Parathyroid adenoma (tissue), 2 donors: ENCODE measurements at regions not wholly inside any gene's neighbourhood (a gene's known extent, or its start where the extent isn't known, plus 50 kb on each side); places are given as distances from the start of the nearest gene placed in this dataset.

ENCODE experiments used
- H2AFZ ChIP-seq: fragments of 300-600 bp; sonication (generic); one replicate; pipeline ENCODE4 v1.7.0; 2017; ENCODE audit warnings: antibody characterized with exemption, mild to moderate bottlenecking
- H3K27ac ChIP-seq: fragments of 300-600 bp; sonication (generic); one replicate; pipeline ENCODE4 v1.7.0; 2017
- H3K27me3 ChIP-seq: fragments of 300-600 bp; sonication (generic); one replicate; pipeline ENCODE4 v1.7.0; 2017; ENCODE audit warnings: low read length; ENCODE audit not compliant: control insufficient read depth, insufficient read depth
- H3K36me3 ChIP-seq: fragments of 300-600 bp; sonication (generic); one replicate; pipeline ENCODE4 v1.7.0; 2017; ENCODE audit warnings: low read length; ENCODE audit not compliant: control insufficient read depth, insufficient read depth
- H3K4me1 ChIP-seq: fragments of 300-600 bp; sonication (generic); one replicate; pipeline ENCODE4 v1.7.0; 2017; ENCODE audit warnings: control low read depth
- H3K4me2 ChIP-seq: fragments of 300-600 bp; sonication (generic); one replicate; pipeline ENCODE4 v1.7.0; 2017; ENCODE audit warnings: low read length
- H3K4me3 ChIP-seq: fragments of 300-600 bp; sonication (generic); one replicate; pipeline ENCODE4 v1.7.0; 2017; ENCODE audit warnings: low read depth, low read length
- H3K79me2 ChIP-seq: fragments of 300-600 bp; sonication (generic); one replicate; pipeline ENCODE4 v1.7.0; 2017; ENCODE audit warnings: control low read depth
- H3K9ac ChIP-seq: fragments of 300-600 bp; sonication (generic); one replicate; pipeline ENCODE4 v1.7.0; 2017; ENCODE audit warnings: mild to moderate bottlenecking
- H3K9me3 ChIP-seq: fragments of 300-600 bp; sonication (generic); one replicate; pipeline ENCODE4 v1.7.0; 2017; ENCODE audit warnings: low read length; ENCODE audit not compliant: control insufficient read depth
- CTCF ChIP-seq: fragments of 300-600 bp; sonication (generic); IDR thresholded peaks from one replicate; pipeline ENCODE4 v1.7.0; 2017; ENCODE audit warnings: antibody characterized with exemption, mild to moderate bottlenecking
- donor health status: primary hyperparathyroidism.

- Histone ChIP-seq H2AFZ (no peak overlapping the region), H3K4me1 (no peaks in the 10 kb centered on the region), H3K27ac (no peak overlapping the region), H3K36me3 (no peaks in the 10 kb centered on the region), H3K79me2 (no peaks in the 10 kb centered on the region), H3K9ac (no peak overlapping the region), H3K27me3 (no peaks in the 10 kb centered on the region), H3K4me2 (no peak overlapping the region), H3K9me3 (no peaks in the 10 kb centered on the region), H3K4me3 (no peak overlapping the region)
- no peak for TF ChIP-seq CTCF
These were observed 1642.4 kb downstream of the EFNA5 start for GRCh38 chr5:106028314-106028713.

- Histone ChIP-seq H3K27me3 (no peaks in the 10 kb centered on the region), H3K9ac (no peak overlapping the region), H3K4me3 (no peak overlapping the region), H2AFZ (no peak overlapping the region), H3K36me3 (no peaks in the 10 kb centered on the region), H3K4me2 (no peak overlapping the region), H3K9me3 (no peaks in the 10 kb centered on the region), H3K79me2 (no peaks in the 10 kb centered on the region), H3K27ac (no peak overlapping the region), H3K4me1 (no peaks in the 10 kb centered on the region)
- TF ChIP-seq CTCF: no peak
These were observed 1649.8 kb downstream of the EFNA5 start for GRCh38 chr5:106020894-106021293.

- no peak for TF ChIP-seq CTCF
- Histone ChIP-seq H3K9ac (no peak overlapping the region), H3K4me3 (no peak overlapping the region), H2AFZ (no peak overlapping the region), H3K4me2 (no peak overlapping the region), H3K79me2 (no peaks in the 10 kb centered on the region), H3K9me3 (no peaks in the 10 kb centered on the region), H3K4me1 (no peaks in the 10 kb centered on the region), H3K27me3 (no peaks in the 10 kb centered on the region), H3K36me3 (no peaks in the 10 kb centered on the region), H3K27ac (no peak overlapping the region)
These were observed 1651.5 kb downstream of the EFNA5 start for GRCh38 chr5:106019261-106019660.

GRCh38 chr5:106017243-106017857 lies 1653.4 kb downstream of the EFNA5 start:
- no peak for TF ChIP-seq CTCF
- no peaks in the 10 kb centered on the region for H3K27me3 ChIP-seq
- no peak overlapping the region for H3K4me2 ChIP-seq
- H3K79me2 ChIP-seq: no peaks in the 10 kb centered on the region
- no peaks in the 10 kb centered on the region for H3K9me3 ChIP-seq
- H2AFZ ChIP-seq: no peak overlapping the region
- no peak overlapping the region for H3K9ac ChIP-seq
- no peaks in the 10 kb centered on the region for H3K4me1 ChIP-seq
- H3K27ac ChIP-seq: no peak overlapping the region
- H3K4me3 ChIP-seq: no peak overlapping the region
- H3K36me3 ChIP-seq: no peaks in the 10 kb centered on the region

- Histone ChIP-seq H3K27ac (no peak overlapping the region), H3K4me1 (no peaks in the 10 kb centered on the region), H3K27me3 (no peaks in the 10 kb centered on the region), H3K9ac (no peak overlapping the region), H3K9me3 (no peaks in the 10 kb centered on the region), H3K36me3 (no peaks in the 10 kb centered on the region), H3K79me2 (no peaks in the 10 kb centered on the region), H3K4me2 (no peak overlapping the region), H2AFZ (no peak overlapping the region), H3K4me3 (no peak overlapping the region)
- no peak for TF ChIP-seq CTCF
These were observed 1656.5 kb downstream of the EFNA5 start for GRCh38 chr5:106014262-106014661.
